Ovary (tissue), 7 donors: ENCODE measurements at regions not wholly inside any gene's neighbourhood (a gene's known extent, or its start where the extent isn't known, plus 50 kb on each side); places are given as distances from the start of the nearest gene placed in this dataset.

Experiments
- DNase-seq, 5 donors: peaks; one replicate each; pipeline ENCODE4 v3.0.0-alpha.2; 2019 to 2020
- H3K27ac ChIP-seq, 2 donors: fragments of 200-600 bp; one replicate each; pipeline versions ENCODE4 v1.5.1 to v1.8.0; 2019 to 2022
- H3K27me3 ChIP-seq: fragments of 200-600 bp; one replicate; pipeline ENCODE4 v1.8.0; 2022
- H3K36me3 ChIP-seq: fragments of 200-600 bp; sonication (generic); one replicate; pipeline ENCODE4 v1.5.1; 2019
- H3K4me1 ChIP-seq: one replicate; pipeline ENCODE4 v1.8.1; 2013; ENCODE audit warnings: mild to moderate bottlenecking, moderate library complexity; ENCODE audit not compliant: insufficient read depth
- H3K4me3 ChIP-seq: fragments of 200-600 bp; sonication (generic); one replicate; pipeline ENCODE4 v1.5.1; 2017
- H3K9me3 ChIP-seq, 2 donors: fragments of 200-600 bp in 1 of 2; sonication (generic) in 1 of 2; one replicate each; pipeline versions ENCODE4 v1.5.1 to v1.8.1; 2013 to 2019; ENCODE audit warnings: mild to moderate bottlenecking in 1 of 2, moderate library complexity in 1 of 2
- EP300 ChIP-seq: sonication (generic); formaldehyde crosslinking; IDR thresholded peaks from one replicate; pipeline ENCODE4 v1.6.1; 2017; ENCODE audit warnings: antibody characterized with exemption
- POLR2A ChIP-seq: fragments of 450-650 bp; IDR thresholded peaks from one replicate; pipeline ENCODE4 v1.6.1; 2017; ENCODE audit warnings: antibody characterized with exemption, mild to moderate bottlenecking, moderate library complexity
- WGBS, 3 donors: extraction: QIAGEN DNeasy Blood & Tissue Kit in 1 of 3; methylation state at CpG; one replicate each; pipeline versions ENCODE4 v1.1.5 to v1.1.7; 2013 to 2017; 5-methylcytosine and 5-hydroxymethylcytosine counted together
- intact Hi-C, 4 donors: fragments of 100-400 bp; cut with DNase I; formaldehyde crosslinking; loops; one replicate each; pipeline versions ENCODE4 v1.11.0 to v1.15.1; 2022 to 2023
- TF ChIP-seq, protein P1 (sequence below), 3 donors: fragments of 450-650 bp in 2 of 3; fragments of 200-600 bp in 1 of 3; IDR thresholded peaks; one replicate each; pipeline versions ENCODE4 v1.5.1 to v1.8.0; 2016 to 2022; ENCODE audit warnings: antibody characterized with exemption in 3 of 3, mild to moderate bottlenecking in 1 of 3
- donor health status: DM: no; HTN: no; CAD: no; lungs with moderate emphysema.
- donor health status: DM: no; HTN: no; CAD: no.
- donor health status: Bipolar disorder and iron deficiency.
- donor health status: DM: no; HTN: no; CAD: no.
- donor health status: DM: yes; HTN: yes; CAD: no.

DNA sequence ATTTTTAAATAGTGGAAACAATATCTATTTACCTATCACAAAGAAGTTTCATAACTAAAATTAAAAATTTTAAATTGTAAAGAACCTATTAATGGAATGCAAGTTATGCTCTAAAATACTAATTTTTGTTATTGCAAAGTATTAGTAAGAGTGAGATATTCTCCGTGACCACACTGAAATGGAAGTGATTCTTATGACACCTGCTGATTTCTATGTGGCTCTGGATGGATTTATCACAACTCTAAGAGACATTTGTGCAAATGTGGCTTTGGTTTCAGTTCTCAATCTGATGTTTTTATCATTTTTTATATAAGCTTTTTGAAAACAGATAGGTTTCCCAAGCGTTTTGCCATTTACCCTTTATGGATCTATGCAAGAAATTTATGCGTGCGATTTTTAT is 497.8 kb downstream of the NAV3 start:
- Histone ChIP-seq H3K9me3 (no peaks in the 10 kb centered on the region), H3K4me1 (peaks cover 6% of the 10 kb centered on the region), H3K27me3 (no peaks in the 10 kb centered on the region), H3K36me3 (no peaks in the 10 kb centered on the region), H3K27ac (no peak overlapping the region), H3K4me3 (no peak overlapping the region)
- DNase-seq = no peak
- intact Hi-C loops = no loop called here
- 92 to 96% (median 95%) methylated on average over 4 of the region's 4 CpGs for WGBS, 3 donors
- TF ChIP-seq POLR2A (no peak), EP300 (no peak)
- TF ChIP-seq, protein P1, sequence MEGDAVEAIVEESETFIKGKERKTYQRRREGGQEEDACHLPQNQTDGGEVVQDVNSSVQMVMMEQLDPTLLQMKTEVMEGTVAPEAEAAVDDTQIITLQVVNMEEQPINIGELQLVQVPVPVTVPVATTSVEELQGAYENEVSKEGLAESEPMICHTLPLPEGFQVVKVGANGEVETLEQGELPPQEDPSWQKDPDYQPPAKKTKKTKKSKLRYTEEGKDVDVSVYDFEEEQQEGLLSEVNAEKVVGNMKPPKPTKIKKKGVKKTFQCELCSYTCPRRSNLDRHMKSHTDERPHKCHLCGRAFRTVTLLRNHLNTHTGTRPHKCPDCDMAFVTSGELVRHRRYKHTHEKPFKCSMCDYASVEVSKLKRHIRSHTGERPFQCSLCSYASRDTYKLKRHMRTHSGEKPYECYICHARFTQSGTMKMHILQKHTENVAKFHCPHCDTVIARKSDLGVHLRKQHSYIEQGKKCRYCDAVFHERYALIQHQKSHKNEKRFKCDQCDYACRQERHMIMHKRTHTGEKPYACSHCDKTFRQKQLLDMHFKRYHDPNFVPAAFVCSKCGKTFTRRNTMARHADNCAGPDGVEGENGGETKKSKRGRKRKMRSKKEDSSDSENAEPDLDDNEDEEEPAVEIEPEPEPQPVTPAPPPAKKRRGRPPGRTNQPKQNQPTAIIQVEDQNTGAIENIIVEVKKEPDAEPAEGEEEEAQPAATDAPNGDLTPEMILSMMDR (IDR thresholded peaks at IDR 0.05) = no peak

- no peak overlapping the region for H3K27ac ChIP-seq
- intact Hi-C loops = no loop called here
- WGBS, 3 donors = 48 to 79% (median 60%) methylated on average over 1 of the region's 1 CpG
- no peaks in the 10 kb centered on the region for H3K9me3 ChIP-seq
- H3K27me3 ChIP-seq = no peaks in the 10 kb centered on the region
- no peak overlapping the region for H3K4me3 ChIP-seq
- no peak for TF ChIP-seq POLR2A
- TF ChIP-seq EP300 = no peak
- TF ChIP-seq, protein P1 (IDR thresholded peaks at IDR 0.05) = no peak
- no peaks in the 10 kb centered on the region for H3K36me3 ChIP-seq
- no peak for DNase-seq
- H3K4me1 ChIP-seq = peaks cover 6% of the 10 kb centered on the region
Observed at GRCh38 chr12:78330131-78330530, 499.4 kb downstream of the NAV3 start.

DNA sequence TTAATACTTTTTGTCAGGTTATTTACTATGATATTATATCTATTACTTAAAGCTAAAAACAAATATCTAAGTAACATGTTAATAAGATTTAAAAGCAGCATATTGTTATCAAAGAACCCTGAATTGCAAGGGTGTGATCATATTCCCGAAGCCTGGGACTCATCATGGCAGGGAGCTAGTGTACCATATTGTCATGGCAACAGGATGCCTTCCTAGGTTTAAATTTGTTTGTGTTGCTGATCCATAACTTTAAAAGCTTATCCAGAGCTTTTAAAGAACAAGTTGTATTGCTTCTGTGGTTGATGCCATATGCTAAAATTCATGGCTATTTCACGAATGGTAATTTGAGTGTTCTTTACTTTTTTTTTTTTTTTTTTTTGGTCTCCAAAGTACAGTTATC is 500.5 kb downstream of the NAV3 start:
- Histone ChIP-seq H3K27ac (no peak overlapping the region), H3K4me1 (peaks cover 6% of the 10 kb centered on the region), H3K4me3 (no peak overlapping the region), H3K9me3 (no peaks in the 10 kb centered on the region), H3K27me3 (peaks cover 2% of the 10 kb centered on the region), H3K36me3 (no peaks in the 10 kb centered on the region)
- WGBS, 3 donors = 32 to 39% (median 39%) methylated on average over 2 of the region's 2 CpGs
- no peak for TF ChIP-seq POLR2A
- no peak for TF ChIP-seq EP300
- intact Hi-C loops = no loop called here
- DNase-seq = no peak

DNA sequence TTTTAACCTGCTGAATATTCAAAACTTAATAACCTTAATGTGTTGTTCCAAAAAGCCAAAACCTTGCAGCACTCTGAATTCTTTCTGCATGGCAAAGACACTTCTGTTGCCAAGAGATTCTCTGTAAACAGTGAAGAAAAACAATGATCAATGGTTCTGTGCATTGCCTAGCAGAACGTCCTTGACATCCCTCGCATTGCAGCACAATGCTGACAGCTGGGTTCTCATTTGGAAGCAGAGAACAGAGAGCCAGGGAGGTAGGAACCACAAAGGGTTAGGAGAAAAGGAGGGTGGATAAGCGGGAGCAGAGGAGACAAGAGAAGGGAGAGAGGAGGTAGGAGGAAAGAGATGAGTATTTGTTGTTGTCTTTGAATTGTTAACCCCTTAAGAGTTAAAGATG is 501.1 kb downstream of the NAV3 start:
- peaks cover 2% of the 10 kb centered on the region for H3K27me3 ChIP-seq
- TF ChIP-seq, protein P1 (IDR thresholded peaks at IDR 0.05) = no peak
- TF ChIP-seq POLR2A = no peak
- no peak for TF ChIP-seq EP300
- no peak overlapping the region for H3K4me3 ChIP-seq
- DNase-seq = no peak
- 5 to 16% (median 6%) methylated on average over 3 of the region's 3 CpGs for WGBS, 3 donors
- no peaks in the 10 kb centered on the region for H3K36me3 ChIP-seq
- intact Hi-C loops = no loop called here
- no peaks in the 10 kb centered on the region for H3K9me3 ChIP-seq
- H3K27ac ChIP-seq = no peak overlapping the region
- H3K4me1 ChIP-seq = peaks cover 6% of the 10 kb centered on the region

DNA sequence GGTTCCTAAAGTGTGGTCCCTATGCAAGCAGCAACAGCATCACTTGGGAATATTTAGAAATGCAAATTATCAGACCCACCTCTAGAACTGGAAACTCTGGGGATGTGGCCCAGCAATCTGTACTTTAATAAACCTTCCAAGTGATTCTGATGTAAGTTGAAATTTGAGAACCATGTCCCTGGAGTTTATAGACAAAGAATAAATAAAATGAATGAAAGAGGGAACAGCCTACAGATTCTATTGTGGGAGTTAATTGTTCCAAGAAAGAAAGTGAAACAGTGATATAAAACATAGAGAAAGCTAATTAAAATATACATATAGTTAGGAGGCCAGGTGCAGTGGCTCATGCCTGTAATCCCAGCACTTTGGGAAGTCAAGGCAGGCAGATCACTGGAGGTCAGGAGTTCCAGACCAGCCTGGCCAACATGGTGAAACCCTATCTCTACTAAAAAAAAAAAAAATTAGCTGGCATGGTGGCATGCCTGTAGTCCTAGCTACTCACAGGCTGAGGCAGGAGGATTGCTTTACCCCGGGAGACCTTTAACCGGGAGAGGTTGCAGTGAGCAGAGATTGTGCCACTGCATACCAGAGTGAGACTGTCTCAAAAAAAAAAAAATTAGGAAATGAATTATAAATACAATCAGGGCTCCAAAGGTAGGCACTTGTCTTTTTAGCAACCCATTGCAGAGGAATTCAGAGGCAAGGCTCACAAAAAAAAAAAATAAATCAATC is 507.5 kb downstream of the NAV3 start:
- Histone ChIP-seq H3K36me3 (no peaks in the 10 kb centered on the region), H3K4me3 (no peak overlapping the region), H3K9me3 (no peaks in the 10 kb centered on the region), H3K4me1 (no peaks in the 10 kb centered on the region), H3K27ac (no peak overlapping the region), H3K27me3 (peaks cover 2% of the 10 kb centered on the region)
- TF ChIP-seq POLR2A = no peak
- TF ChIP-seq, protein P1 (IDR thresholded peaks at IDR 0.05) = no peak
- TF ChIP-seq EP300 = no peak
- WGBS, 3 donors = 85 to 94% (median 87%) methylated on average over 2 of the region's 2 CpGs
- intact Hi-C loops = no loop called here
- DNase-seq = no peak
